SK-N-SH treated with all-trans-retinoic acid at 6 μM for 48 hours (cell line): ENCODE measurements at regions not wholly inside any gene's neighbourhood (a gene's known extent, or its start where the extent isn't known, plus 50 kb on each side); places are given as distances from the start of the nearest gene placed in this dataset.

Source experiments
- CSDC2 ChIP-seq: fragments of 250-450 bp; sonication (Bioruptor Pico); IDR thresholded peaks from 2 replicates; pipeline ENCODE4 v1.5.0; 2020; ENCODE audit warnings: mild to moderate bottlenecking, moderate library complexity
- ESRRG ChIP-seq: fragments of 250-450 bp; sonication (Bioruptor Pico); IDR thresholded peaks from 2 replicates; pipeline ENCODE4 v1.6.1; 2021; ENCODE audit warnings: mild to moderate bottlenecking
- GLIS3 ChIP-seq: fragments of 250-450 bp; sonication (Bioruptor Pico); IDR thresholded peaks from 2 replicates; pipeline ENCODE4 v1.5.0; 2020; ENCODE audit warnings: mild to moderate bottlenecking, moderate library complexity
- OSR1 ChIP-seq: fragments of 250-450 bp; sonication (Bioruptor Pico); IDR thresholded peaks from 2 replicates; pipeline ENCODE4 v1.8.0; 2022; ENCODE audit warnings: moderate library complexity, mild to moderate bottlenecking, inconsistent platforms
- RARB ChIP-seq: fragments of 250-450 bp; sonication (Bioruptor Pico); IDR thresholded peaks from 2 replicates; pipeline ENCODE4 v1.8.0; 2021; ENCODE audit warnings: mild to moderate bottlenecking, moderate library complexity
- TCF4 ChIP-seq: fragments of 250-450 bp; sonication (Bioruptor Pico); IDR thresholded peaks from 2 replicates; pipeline ENCODE4 v1.8.0; 2021; ENCODE audit warnings: mild to moderate bottlenecking, moderate library complexity, borderline replicate concordance
- ZFP3 ChIP-seq: fragments of 250-450 bp; sonication (Bioruptor Pico); IDR thresholded peaks from 2 replicates; pipeline ENCODE4 v1.5.0; 2020; ENCODE audit warnings: mild to moderate bottlenecking, moderate library complexity
- ZNF565 ChIP-seq: fragments of 450-650 bp; formaldehyde crosslinking; conservative IDR thresholded peaks from 2 replicates; pipeline ENCODE4 v1.5.0; 2020; ENCODE audit warnings: low read depth, mild to moderate bottlenecking, moderate library complexity
- ZNF70 ChIP-seq: fragments of 450-650 bp; formaldehyde crosslinking; IDR thresholded peaks from 2 replicates; pipeline ENCODE4 v1.5.0; 2020; ENCODE audit warnings: mild to moderate bottlenecking, moderate library complexity
- TF ChIP-seq, protein P1 (sequence below): fragments of 250-450 bp; sonication (Bioruptor Pico); IDR thresholded peaks from 2 replicates; pipeline ENCODE4 v1.8.0; 2020; ENCODE audit warnings: mild to moderate bottlenecking, moderate library complexity, borderline replicate concordance
- TF ChIP-seq, protein P2 (sequence below): fragments of 250-450 bp; sonication (Bioruptor Pico); IDR thresholded peaks from 2 replicates; pipeline ENCODE4 v1.8.0; 2021; ENCODE audit warnings: low read depth, mild to moderate bottlenecking, moderate library complexity, borderline replicate concordance
- TF ChIP-seq, protein P3 (sequence below): fragments of 250-450 bp; sonication (Bioruptor Pico); IDR thresholded peaks from 2 replicates; pipeline ENCODE4 v1.5.1; 2021; ENCODE audit warnings: mild to moderate bottlenecking, moderate library complexity
- TF ChIP-seq, protein P4 (sequence below): fragments of 250-450 bp; sonication (Bioruptor Pico); IDR thresholded peaks from 2 replicates; pipeline ENCODE4 v1.5.1; 2020; ENCODE audit warnings: low read depth, mild to moderate bottlenecking, moderate library complexity

DNA sequence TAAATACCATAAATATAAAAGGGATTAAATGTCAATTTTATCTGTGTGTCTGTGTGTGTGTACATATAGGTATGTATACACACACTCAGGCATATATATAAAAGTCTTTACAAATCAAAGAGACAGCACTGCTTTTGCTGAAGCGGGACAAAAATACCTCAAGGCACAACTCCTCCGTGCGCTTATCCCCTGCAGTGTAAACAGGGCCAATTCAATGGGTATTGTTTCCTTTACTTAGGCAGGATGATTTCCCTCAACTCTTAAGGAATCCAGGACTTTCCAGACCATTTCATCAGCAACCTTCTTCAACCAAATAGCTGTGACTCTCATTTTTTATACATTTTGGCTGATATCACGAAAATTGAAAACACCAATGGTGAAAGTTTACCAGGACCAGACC lies 227.7 kb downstream of the CRPPA start:
- TF ChIP-seq, protein P1, sequence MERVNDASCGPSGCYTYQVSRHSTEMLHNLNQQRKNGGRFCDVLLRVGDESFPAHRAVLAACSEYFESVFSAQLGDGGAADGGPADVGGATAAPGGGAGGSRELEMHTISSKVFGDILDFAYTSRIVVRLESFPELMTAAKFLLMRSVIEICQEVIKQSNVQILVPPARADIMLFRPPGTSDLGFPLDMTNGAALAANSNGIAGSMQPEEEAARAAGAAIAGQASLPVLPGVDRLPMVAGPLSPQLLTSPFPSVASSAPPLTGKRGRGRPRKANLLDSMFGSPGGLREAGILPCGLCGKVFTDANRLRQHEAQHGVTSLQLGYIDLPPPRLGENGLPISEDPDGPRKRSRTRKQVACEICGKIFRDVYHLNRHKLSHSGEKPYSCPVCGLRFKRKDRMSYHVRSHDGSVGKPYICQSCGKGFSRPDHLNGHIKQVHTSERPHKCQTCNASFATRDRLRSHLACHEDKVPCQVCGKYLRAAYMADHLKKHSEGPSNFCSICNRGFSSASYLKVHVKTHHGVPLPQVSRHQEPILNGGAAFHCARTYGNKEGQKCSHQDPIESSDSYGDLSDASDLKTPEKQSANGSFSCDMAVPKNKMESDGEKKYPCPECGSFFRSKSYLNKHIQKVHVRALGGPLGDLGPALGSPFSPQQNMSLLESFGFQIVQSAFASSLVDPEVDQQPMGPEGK (CRISPR knock-in tag) = no peak
- TF ChIP-seq OSR1 (CRISPR knock-in tag) (no peak), RARB (CRISPR knock-in tag) (no peak), ZNF70 (no peak), ZFP3 (no peak), ZNF565 (CRISPR knock-in tag) (no peak), ESRRG (CRISPR knock-in tag) (no peak), GLIS3 (CRISPR knock-in tag) (no peak), TCF4 (no peak), CSDC2 (CRISPR knock-in tag) (no peak)
- TF ChIP-seq, protein P2, sequence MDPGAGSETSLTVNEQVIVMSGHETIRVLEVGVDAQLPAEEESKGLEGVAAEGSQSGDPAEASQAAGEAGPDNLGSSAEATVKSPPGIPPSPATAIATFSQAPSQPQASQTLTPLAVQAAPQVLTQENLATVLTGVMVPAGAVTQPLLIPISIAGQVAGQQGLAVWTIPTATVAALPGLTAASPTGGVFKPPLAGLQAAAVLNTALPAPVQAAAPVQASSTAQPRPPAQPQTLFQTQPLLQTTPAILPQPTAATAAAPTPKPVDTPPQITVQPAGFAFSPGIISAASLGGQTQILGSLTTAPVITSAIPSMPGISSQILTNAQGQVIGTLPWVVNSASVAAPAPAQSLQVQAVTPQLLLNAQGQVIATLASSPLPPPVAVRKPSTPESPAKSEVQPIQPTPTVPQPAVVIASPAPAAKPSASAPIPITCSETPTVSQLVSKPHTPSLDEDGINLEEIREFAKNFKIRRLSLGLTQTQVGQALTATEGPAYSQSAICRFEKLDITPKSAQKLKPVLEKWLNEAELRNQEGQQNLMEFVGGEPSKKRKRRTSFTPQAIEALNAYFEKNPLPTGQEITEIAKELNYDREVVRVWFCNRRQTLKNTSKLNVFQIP (CRISPR knock-in tag) = no peak
- TF ChIP-seq, protein P3, sequence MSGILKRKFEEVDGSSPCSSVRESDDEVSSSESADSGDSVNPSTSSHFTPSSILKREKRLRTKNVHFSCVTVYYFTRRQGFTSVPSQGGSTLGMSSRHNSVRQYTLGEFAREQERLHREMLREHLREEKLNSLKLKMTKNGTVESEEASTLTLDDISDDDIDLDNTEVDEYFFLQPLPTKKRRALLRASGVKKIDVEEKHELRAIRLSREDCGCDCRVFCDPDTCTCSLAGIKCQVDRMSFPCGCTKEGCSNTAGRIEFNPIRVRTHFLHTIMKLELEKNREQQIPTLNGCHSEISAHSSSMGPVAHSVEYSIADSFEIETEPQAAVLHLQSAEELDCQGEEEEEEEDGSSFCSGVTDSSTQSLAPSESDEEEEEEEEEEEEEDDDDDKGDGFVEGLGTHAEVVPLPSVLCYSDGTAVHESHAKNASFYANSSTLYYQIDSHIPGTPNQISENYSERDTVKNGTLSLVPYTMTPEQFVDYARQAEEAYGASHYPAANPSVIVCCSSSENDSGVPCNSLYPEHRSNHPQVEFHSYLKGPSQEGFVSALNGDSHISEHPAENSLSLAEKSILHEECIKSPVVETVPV = no peak
- TF ChIP-seq, protein P4, sequence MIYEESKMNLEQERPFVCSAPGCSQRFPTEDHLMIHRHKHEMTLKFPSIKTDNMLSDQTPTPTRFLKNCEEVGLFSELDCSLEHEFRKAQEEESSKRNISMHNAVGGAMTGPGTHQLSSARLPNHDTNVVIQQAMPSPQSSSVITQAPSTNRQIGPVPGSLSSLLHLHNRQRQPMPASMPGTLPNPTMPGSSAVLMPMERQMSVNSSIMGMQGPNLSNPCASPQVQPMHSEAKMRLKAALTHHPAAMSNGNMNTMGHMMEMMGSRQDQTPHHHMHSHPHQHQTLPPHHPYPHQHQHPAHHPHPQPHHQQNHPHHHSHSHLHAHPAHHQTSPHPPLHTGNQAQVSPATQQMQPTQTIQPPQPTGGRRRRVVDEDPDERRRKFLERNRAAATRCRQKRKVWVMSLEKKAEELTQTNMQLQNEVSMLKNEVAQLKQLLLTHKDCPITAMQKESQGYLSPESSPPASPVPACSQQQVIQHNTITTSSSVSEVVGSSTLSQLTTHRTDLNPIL = no peak
